GM13976 (cell line): ENCODE measurements at regions not wholly inside any gene's neighbourhood (a gene's known extent, or its start where the extent isn't known, plus 50 kb on each side); places are given as distances from the start of the nearest gene placed in this dataset.

ENCODE experiments used
- DNase-seq: peaks from one replicate; pipeline ENCODE4 v3.0.0; 2012; ENCODE audit warnings: low spot score
- CTCF ChIP-seq: IDR thresholded peaks from 2 replicates; pipeline ENCODE4 v1.5.1; 2012; ENCODE audit warnings: borderline replicate concordance, mild to moderate bottlenecking; ENCODE audit not compliant: insufficient read depth; ENCODE audit errors: extremely low read depth, missing control alignments, control extremely low read depth
- in situ Hi-C: fragments of 300-500 bp; cut with MboI; formaldehyde crosslinking; loops from one replicate; pipeline ENCODE4 v1.12.0; 2022; ENCODE audit warnings: low sequenced_read_pairs, mixed read lengths, inconsistent platforms; ENCODE audit not compliant: unreplicated experiment

- in situ Hi-C loops, result no loop called here
- no peak for TF ChIP-seq CTCF
- no peak for DNase-seq
These were observed 396.5 kb upstream of the DSEL start for GRCh38 chr18:67913040-67913439.

GRCh38 chr18:67901573-67901972, 385.1 kb upstream of the DSEL start:
- in situ Hi-C loops, result no loop called here
- DNase-seq, result no peak
- TF ChIP-seq CTCF, result no peak

GRCh38 chr18:67896451-67896850, 379.9 kb upstream of the DSEL start:
- no peak for DNase-seq
- in situ Hi-C loops, result no loop called here

GRCh38 chr18:67893916-67894315, 377.4 kb upstream of the DSEL start:
- DNase-seq, result no peak
- in situ Hi-C loops, result no loop called here
- TF ChIP-seq CTCF, result no peak

More at GRCh38 chr18:67896451-67896850, 379.9 kb upstream of the DSEL start:
- TF ChIP-seq CTCF, result no peak

GRCh38 chr18:67876871-67877270, 360.4 kb upstream of the DSEL start:
- in situ Hi-C loops, result no loop called here
- no peak for DNase-seq
- TF ChIP-seq CTCF, result no peak

GRCh38 chr18:67875944-67876343, 359.4 kb upstream of the DSEL start:
- in situ Hi-C loops, result no loop called here
- no peak for DNase-seq
- no peak for TF ChIP-seq CTCF

GRCh38 chr18:67875060-67875459, 358.5 kb upstream of the DSEL start:
- no peak for TF ChIP-seq CTCF
- in situ Hi-C loops, result no loop called here
- DNase-seq, result no peak
